HG03280 (cell line): ENCODE measurements at regions not wholly inside any gene's neighbourhood (a gene's known extent, or its start where the extent isn't known, plus 50 kb on each side); places are given as distances from the start of the nearest gene placed in this dataset.
"Not testable (repeated sequence)": the region's sequence is repeated elsewhere in the genome, so short reads cannot be mapped to it uniquely, and the experiment has no call there.

Source experiments
- ATAC-seq: cut with Tn5 transposase; IDR thresholded peaks from one replicate; pipeline ENCODE4 v1.9.1; 2021; ENCODE audit warnings: mild to moderate bottlenecking, moderate library complexity; ENCODE audit not compliant: unreplicated experiment

- not testable (repeated sequence) for ATAC-seq
Observed at GRCh38 chr17:15858082-15858481, 86.8 kb upstream of the ADORA2B start.

- not testable (repeated sequence) for ATAC-seq
Observed at GRCh38 chr17:15860774-15861173, 84.2 kb upstream of the ADORA2B start.

GRCh38 chr17:15864061-15864460, 80.9 kb upstream of the ADORA2B start:
- not testable (repeated sequence) for ATAC-seq

- ATAC-seq: not testable (repeated sequence)
Observed at GRCh38 chr17:15864472-15864871, 80.5 kb upstream of the ADORA2B start.

GRCh38 chr17:15866015-15866414, 78.9 kb upstream of the ADORA2B start:
- not testable (repeated sequence) for ATAC-seq

- not testable (repeated sequence) for ATAC-seq
Observed at GRCh38 chr17:15867331-15867730, 77.6 kb upstream of the ADORA2B start.

- not testable (repeated sequence) for ATAC-seq
Observed at GRCh38 chr17:15869868-15870267, 75.1 kb upstream of the ADORA2B start.

GRCh38 chr17:15872677-15873076, 72.3 kb upstream of the ADORA2B start:
- ATAC-seq: not testable (repeated sequence)

GRCh38 chr17:15877882-15878500, 66.9 kb upstream of the ADORA2B start:
- ATAC-seq: not testable (repeated sequence)

GRCh38 chr17:15882058-15882720, 62.7 kb upstream of the ADORA2B start:
- ATAC-seq: no peak

- ATAC-seq: no peak
Observed at GRCh38 chr17:15882777-15883176, 62.2 kb upstream of the ADORA2B start.

GRCh38 chr17:15883617-15884111, 61.3 kb upstream of the ADORA2B start:
- no peak for ATAC-seq

- no peak for ATAC-seq
Observed at GRCh38 chr17:15884731-15885130, 60.2 kb upstream of the ADORA2B start.

- ATAC-seq: no peak
Observed at GRCh38 chr17:15885770-15886169, 59.2 kb upstream of the ADORA2B start.

GRCh38 chr17:15886221-15886620, 58.7 kb upstream of the ADORA2B start:
- no peak for ATAC-seq

- ATAC-seq: no peak
Observed at GRCh38 chr17:15886804-15887203, 58.1 kb upstream of the ADORA2B start.

- ATAC-seq: no peak
Observed at GRCh38 chr17:15888436-15888835, 56.5 kb upstream of the ADORA2B start.

GRCh38 chr17:15890279-15890892, 54.5 kb upstream of the ADORA2B start:
- ATAC-seq: no peak

GRCh38 chr17:15891318-15891717, 53.6 kb upstream of the ADORA2B start:
- no peak for ATAC-seq

GRCh38 chr17:15892244-15892643, 52.7 kb upstream of the ADORA2B start:
- ATAC-seq: no peak

GRCh38 chr17:15892731-15893657, 51.9 kb upstream of the ADORA2B start:
- no peak for ATAC-seq
